ENCODE measurements at regions not wholly inside any gene's neighbourhood (a gene's known extent, or its start where the extent isn't known, plus 50 kb on each side); places are given as distances from the start of the nearest gene placed in this dataset.

DNA sequence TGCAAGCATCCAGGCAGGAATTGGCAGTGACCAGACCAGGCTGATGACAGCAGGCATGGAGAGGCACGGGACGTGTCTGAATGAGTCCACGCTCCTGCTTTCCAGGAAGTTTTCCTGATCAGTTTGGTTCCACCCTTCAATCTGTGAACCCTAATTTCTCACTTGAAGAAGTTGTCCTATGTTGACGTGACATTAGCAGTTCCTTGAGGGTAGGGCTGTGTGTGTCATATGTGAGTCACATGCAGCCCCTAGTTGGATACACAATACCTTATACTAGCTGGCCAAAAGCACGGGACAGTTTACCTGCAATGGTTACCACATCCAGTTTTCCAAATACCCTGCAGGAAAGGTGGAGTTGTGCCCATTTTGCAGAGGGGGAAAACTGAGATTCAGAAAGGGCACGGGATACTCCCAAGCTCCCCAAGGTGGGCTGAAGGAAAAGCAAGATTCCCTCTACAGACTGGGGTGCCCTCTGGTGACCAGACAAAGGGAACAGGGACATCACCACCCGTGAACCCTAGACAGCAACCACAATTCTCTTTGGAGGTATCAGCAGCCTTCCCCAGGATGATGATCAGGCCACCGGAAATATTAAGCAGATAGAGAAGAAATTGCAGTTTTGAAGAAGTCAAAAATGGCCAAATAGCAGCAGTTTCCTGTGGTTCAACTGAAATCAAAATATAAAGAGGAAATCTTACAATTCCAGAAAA, 194.5 kb downstream of the PHETA1 start:
- peaks cover 0 to 16% (median 3%) of the 10 kb centered on the region in 4 donors for H3K36me3 ChIP-seq (ENCODE audit: control insufficient read depth in 4 of 4, insufficient read depth in 3 of 4, low read depth in 1 of 4, low read length in 3 of 4)
- H3K9me3 ChIP-seq (ENCODE audit: control insufficient read depth in 4 of 4, low read length in 3 of 4), result no peaks in the 10 kb centered on the region
- H3K27me3 ChIP-seq (ENCODE audit: control insufficient read depth in 4 of 4, insufficient read depth in 4 of 4, low read length in 3 of 4), result no peaks in the 10 kb centered on the region
- H3K4me3 ChIP-seq (ENCODE audit: low read depth in 1 of 3, low read length in 3 of 3), result no peak overlapping the region
- no peak overlapping the region for H3K9ac ChIP-seq (ENCODE audit: low read depth in 1 of 2, low read length in 2 of 2)
- H3K4me1 ChIP-seq (ENCODE audit: control insufficient read depth in 4 of 4, insufficient read depth in 4 of 4, low read length in 3 of 4), result peaks cover 0 to 20% (median 16%) of the 10 kb centered on the region in 4 donors
- no peak for DNase-seq (ENCODE audit: low spot score)
- no peak overlapping the region for H3K27ac ChIP-seq (ENCODE audit: low read depth in 1 of 2, low read length in 2 of 2)
- WGBS, result 73% methylated on average over 8 of the region's 8 CpGs
- TF ChIP-seq YY1 (IDR thresholded peaks at IDR 0.05), result no peak
- TF ChIP-seq, protein P1, sequence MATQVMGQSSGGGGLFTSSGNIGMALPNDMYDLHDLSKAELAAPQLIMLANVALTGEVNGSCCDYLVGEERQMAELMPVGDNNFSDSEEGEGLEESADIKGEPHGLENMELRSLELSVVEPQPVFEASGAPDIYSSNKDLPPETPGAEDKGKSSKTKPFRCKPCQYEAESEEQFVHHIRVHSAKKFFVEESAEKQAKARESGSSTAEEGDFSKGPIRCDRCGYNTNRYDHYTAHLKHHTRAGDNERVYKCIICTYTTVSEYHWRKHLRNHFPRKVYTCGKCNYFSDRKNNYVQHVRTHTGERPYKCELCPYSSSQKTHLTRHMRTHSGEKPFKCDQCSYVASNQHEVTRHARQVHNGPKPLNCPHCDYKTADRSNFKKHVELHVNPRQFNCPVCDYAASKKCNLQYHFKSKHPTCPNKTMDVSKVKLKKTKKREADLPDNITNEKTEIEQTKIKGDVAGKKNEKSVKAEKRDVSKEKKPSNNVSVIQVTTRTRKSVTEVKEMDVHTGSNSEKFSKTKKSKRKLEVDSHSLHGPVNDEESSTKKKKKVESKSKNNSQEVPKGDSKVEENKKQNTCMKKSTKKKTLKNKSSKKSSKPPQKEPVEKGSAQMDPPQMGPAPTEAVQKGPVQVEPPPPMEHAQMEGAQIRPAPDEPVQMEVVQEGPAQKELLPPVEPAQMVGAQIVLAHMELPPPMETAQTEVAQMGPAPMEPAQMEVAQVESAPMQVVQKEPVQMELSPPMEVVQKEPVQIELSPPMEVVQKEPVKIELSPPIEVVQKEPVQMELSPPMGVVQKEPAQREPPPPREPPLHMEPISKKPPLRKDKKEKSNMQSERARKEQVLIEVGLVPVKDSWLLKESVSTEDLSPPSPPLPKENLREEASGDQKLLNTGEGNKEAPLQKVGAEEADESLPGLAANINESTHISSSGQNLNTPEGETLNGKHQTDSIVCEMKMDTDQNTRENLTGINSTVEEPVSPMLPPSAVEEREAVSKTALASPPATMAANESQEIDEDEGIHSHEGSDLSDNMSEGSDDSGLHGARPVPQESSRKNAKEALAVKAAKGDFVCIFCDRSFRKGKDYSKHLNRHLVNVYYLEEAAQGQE (IDR thresholded peaks at IDR 0.05), result no peak
- TF ChIP-seq, protein P2, sequence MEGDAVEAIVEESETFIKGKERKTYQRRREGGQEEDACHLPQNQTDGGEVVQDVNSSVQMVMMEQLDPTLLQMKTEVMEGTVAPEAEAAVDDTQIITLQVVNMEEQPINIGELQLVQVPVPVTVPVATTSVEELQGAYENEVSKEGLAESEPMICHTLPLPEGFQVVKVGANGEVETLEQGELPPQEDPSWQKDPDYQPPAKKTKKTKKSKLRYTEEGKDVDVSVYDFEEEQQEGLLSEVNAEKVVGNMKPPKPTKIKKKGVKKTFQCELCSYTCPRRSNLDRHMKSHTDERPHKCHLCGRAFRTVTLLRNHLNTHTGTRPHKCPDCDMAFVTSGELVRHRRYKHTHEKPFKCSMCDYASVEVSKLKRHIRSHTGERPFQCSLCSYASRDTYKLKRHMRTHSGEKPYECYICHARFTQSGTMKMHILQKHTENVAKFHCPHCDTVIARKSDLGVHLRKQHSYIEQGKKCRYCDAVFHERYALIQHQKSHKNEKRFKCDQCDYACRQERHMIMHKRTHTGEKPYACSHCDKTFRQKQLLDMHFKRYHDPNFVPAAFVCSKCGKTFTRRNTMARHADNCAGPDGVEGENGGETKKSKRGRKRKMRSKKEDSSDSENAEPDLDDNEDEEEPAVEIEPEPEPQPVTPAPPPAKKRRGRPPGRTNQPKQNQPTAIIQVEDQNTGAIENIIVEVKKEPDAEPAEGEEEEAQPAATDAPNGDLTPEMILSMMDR (IDR thresholded peaks at IDR 0.05; ENCODE audit: low read depth, low read length, missing input control), result peak; percentile 38
- TF ChIP-seq RAD21 (IDR thresholded peaks at IDR 0.05), result peak; percentile 67 to 79

DNA sequence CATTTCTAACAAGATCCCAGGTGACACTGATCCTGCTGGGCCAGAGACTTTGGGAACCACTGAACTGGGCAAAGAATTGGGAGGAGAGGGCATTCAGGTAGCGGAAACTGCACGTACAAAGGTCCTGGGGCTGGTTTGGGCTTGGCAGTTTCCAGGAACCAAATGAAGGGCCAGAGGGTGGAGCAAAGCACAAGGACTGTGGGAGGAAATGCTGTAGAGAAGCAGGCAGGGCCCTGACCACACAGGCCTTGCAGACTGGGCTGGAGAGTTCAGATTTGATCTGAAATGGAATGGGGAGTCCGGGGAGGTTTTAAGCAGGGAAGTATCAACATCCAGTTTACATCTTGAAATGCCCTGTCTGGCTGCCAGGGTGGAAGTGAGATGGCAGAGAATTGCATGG, 195.1 kb downstream of the PHETA1 start:
- TF ChIP-seq EGR1 (IDR thresholded peaks at IDR 0.05; ENCODE audit: low read depth in 2 of 2), result no peak
- H3K9me3 ChIP-seq (ENCODE audit: control insufficient read depth in 4 of 4, low read length in 3 of 4), result no peaks in the 10 kb centered on the region
- peaks cover 0 to 21% (median 3%) of the 10 kb centered on the region in 4 donors for H3K36me3 ChIP-seq (ENCODE audit: control insufficient read depth in 4 of 4, insufficient read depth in 3 of 4, low read depth in 1 of 4, low read length in 3 of 4)
- DNase-seq (ENCODE audit: low spot score), result no peak
- no peak overlapping the region for H3K9ac ChIP-seq (ENCODE audit: low read depth in 1 of 2, low read length in 2 of 2)
- H3K4me3 ChIP-seq (ENCODE audit: low read depth in 1 of 3, low read length in 3 of 3), result no peak overlapping the region
- H3K27ac ChIP-seq (ENCODE audit: low read depth in 1 of 2, low read length in 2 of 2), result no peak overlapping the region
- peaks cover 0 to 19% (median 14%) of the 10 kb centered on the region in 4 donors for H3K4me1 ChIP-seq (ENCODE audit: control insufficient read depth in 4 of 4, insufficient read depth in 4 of 4, low read length in 3 of 4)
- H3K27me3 ChIP-seq (ENCODE audit: control insufficient read depth in 4 of 4, insufficient read depth in 4 of 4, low read length in 3 of 4), result no peaks in the 10 kb centered on the region
- 70% methylated on average over 3 of the region's 3 CpGs for WGBS

- H3K27ac ChIP-seq (ENCODE audit: low read depth in 1 of 2, low read length in 2 of 2), result no peak overlapping the region
- no peaks in the 10 kb centered on the region for H3K9me3 ChIP-seq (ENCODE audit: control insufficient read depth in 4 of 4, low read length in 3 of 4)
- H3K36me3 ChIP-seq (ENCODE audit: control insufficient read depth in 4 of 4, insufficient read depth in 3 of 4, low read depth in 1 of 4, low read length in 3 of 4), result peaks cover 0 to 23% (median 3%) of the 10 kb centered on the region in 4 donors
- peaks cover 0 to 15% (median 11%) of the 10 kb centered on the region in 4 donors for H3K4me1 ChIP-seq (ENCODE audit: control insufficient read depth in 4 of 4, insufficient read depth in 4 of 4, low read length in 3 of 4)
- no peak overlapping the region for H3K9ac ChIP-seq (ENCODE audit: low read depth in 1 of 2, low read length in 2 of 2)
- no peak for DNase-seq (ENCODE audit: low spot score)
- WGBS, result 90% methylated on average over 5 of the region's 5 CpGs
- no peak for TF ChIP-seq NR2F2 (IDR thresholded peaks at IDR 0.05)
- H3K27me3 ChIP-seq (ENCODE audit: control insufficient read depth in 4 of 4, insufficient read depth in 4 of 4, low read length in 3 of 4), result no peaks in the 10 kb centered on the region
- no peak overlapping the region for H3K4me3 ChIP-seq (ENCODE audit: low read depth in 1 of 3, low read length in 3 of 3)
Measured at GRCh38 chr12:111173391-111173790, 195.5 kb downstream of the PHETA1 start.
